ENCODE measurements at regions not wholly inside any gene's neighbourhood (a gene's known extent, or its start where the extent isn't known, plus 50 kb on each side); places are given as distances from the start of the nearest gene placed in this dataset.

- Histone ChIP-seq H4K91ac (replicated peaks; ENCODE audit: insufficient read length, low read length) (no peak overlapping the region), H3K18ac (ENCODE audit: extremely low read depth, low read length) (no peak overlapping the region), H3K79me1 (ENCODE audit: low read depth, low read length) (no peaks in the 10 kb centered on the region), H3K23ac (ENCODE audit: insufficient read length) (no peak overlapping the region), H3K4ac (replicated peaks; ENCODE audit: insufficient read length, low read depth, low read length) (no peak overlapping the region), H3K4me3 (ENCODE audit: extremely low read depth in 1 of 4, insufficient read depth in 2 of 4, low read depth in 3 of 4, low read length in 4 of 4) (no peak overlapping the region), H3K23me2 (ENCODE audit: low read depth, low read length) (peaks cover 8% of the 10 kb centered on the region; the same call in 1 of the 2 replicates), H3K27ac (ENCODE audit: low read depth, low read length) (no peak overlapping the region), H4K5ac (ENCODE audit: insufficient read length, low read depth, low read length) (no peak overlapping the region), H3K14ac (ENCODE audit: insufficient read length) (no peak overlapping the region), H3K79me2 (ENCODE audit: control insufficient read depth in 1 of 2, insufficient read depth in 2 of 2, low read length in 2 of 2) (no peaks in the 10 kb centered on the region), H3K56ac (replicated peaks; ENCODE audit: insufficient read length, low read depth, low read length) (no peak overlapping the region), H2BK12ac (ENCODE audit: low read depth, low read length) (no peak overlapping the region), H2AFZ (ENCODE audit: low read length) (no peak overlapping the region), H3K9ac (replicated peaks in 1 of 4; ENCODE audit: extremely low read depth in 1 of 4, low read depth in 3 of 4, low read length in 3 of 4) (no peak overlapping the region), H3K36me3 (ENCODE audit: control insufficient read depth in 2 of 4, insufficient read depth in 4 of 4, low read length in 3 of 4) (no peaks in the 10 kb centered on the region; a peak in 1 of 8 replicates), H3K27me3 (replicated peaks in 1 of 4; ENCODE audit: control insufficient read depth in 3 of 4, extremely low read depth in 1 of 4, insufficient read depth in 3 of 4, low read length in 3 of 4) (peaks cover 0 to 4% (median 0%) of the 10 kb centered on the region in 4 experiments; a peak in 2 of 7 replicates), H3K4me2 (ENCODE audit: insufficient read depth in 1 of 2, low read depth in 2 of 2, low read length in 2 of 2) (no peak overlapping the region), H2BK20ac (ENCODE audit: low read length) (no peak overlapping the region), H4K8ac (ENCODE audit: extremely low read depth, insufficient read depth, low read length) (no peak overlapping the region), H4K20me1 (replicated peaks in 1 of 2; ENCODE audit: control insufficient read depth in 1 of 2, insufficient read depth in 2 of 2, low read length in 2 of 2) (peaks cover 0 to 4% of the 10 kb centered on the region in 2 experiments), H2AK5ac (ENCODE audit: low read depth, low read length) (no peak overlapping the region), H2BK5ac (ENCODE audit: low read depth, low read length) (no peak overlapping the region), H3K9me3 (ENCODE audit: insufficient read depth in 2 of 2, low read depth in 1 of 2, low read length in 1 of 2) (no peaks in the 10 kb centered on the region), H3K4me1 (replicated peaks in 1 of 4; ENCODE audit: control insufficient read depth in 3 of 4, insufficient read depth in 4 of 4, low read length in 3 of 4) (peaks cover 0 to 3% (median 0%) of the 10 kb centered on the region in 4 experiments; a peak in 1 of 7 replicates), H2BK15ac (ENCODE audit: low read length) (no peak overlapping the region), H2BK120ac (replicated peaks; ENCODE audit: low read depth, low read length) (no peak overlapping the region)
- ChIA-PET POLR2A (ENCODE audit: partially characterized antibody) (no interaction called here), CTCF (ENCODE audit: partially characterized antibody) (interaction anchor here (1.8 to 2.0 kb wide), 2 partner anchors 15 to 43 kb away, joined by 6 to 7 read pairs; no protein-coding TSS in a partner anchor)
- DNase-seq (ENCODE audit: low read depth in 1 of 2, low spot score in 2 of 2) (no peak), FAIRE-seq (no peak)
- 83% methylated on average over 6 of the region's 6 CpGs; no CpG with 5 or more reads in 1 of the 2 experiments for WGBS, 2 experiments (ENCODE audit: extremely low coverage in 1 of 2, insufficient coverage in 1 of 2, insufficient read length in 1 of 2, insufficient replicate concordance in 2 of 2, low coverage in 1 of 2, low lambda C conversion rate in 2 of 2, missing lambda C conversion rate in 1 of 2)
- TF ChIP-seq RAD21 (IDR thresholded peaks at IDR 0.05 in 1 of 2, conservative IDR thresholded peaks at IDR 0.05 in 1 of 2; ENCODE audit: low read depth in 2 of 2, low read length in 2 of 2) (no peak), CHD2 (IDR thresholded peaks at IDR 0.05; ENCODE audit: low read length) (no peak), HDAC2 (IDR thresholded peaks at IDR 0.05; ENCODE audit: borderline replicate concordance in 1 of 2, low read depth in 2 of 2, low read length in 2 of 2) (no peak), EP300 (IDR thresholded peaks at IDR 0.05; ENCODE audit: borderline replicate concordance in 1 of 2, low read depth in 2 of 2, low read length in 2 of 2) (no peak), SIX5 (IDR thresholded peaks at IDR 0.05; ENCODE audit: low read depth, low read length) (no peak), EZH2 (IDR thresholded peaks at IDR 0.05; ENCODE audit: low read depth, low read length, severe bottlenecking) (no peak), BACH1 (IDR thresholded peaks at IDR 0.05; ENCODE audit: low read length) (no peak), NRF1 (IDR thresholded peaks at IDR 0.05; ENCODE audit: low read depth, low read length) (no peak), TEAD4 (IDR thresholded peaks at IDR 0.05; ENCODE audit: low read depth, low read length) (no peak)
- TF ChIP-seq, protein P1, sequence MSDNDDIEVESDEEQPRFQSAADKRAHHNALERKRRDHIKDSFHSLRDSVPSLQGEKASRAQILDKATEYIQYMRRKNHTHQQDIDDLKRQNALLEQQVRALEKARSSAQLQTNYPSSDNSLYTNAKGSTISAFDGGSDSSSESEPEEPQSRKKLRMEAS (IDR thresholded peaks at IDR 0.05): no peak
- TF ChIP-seq, protein P2, sequence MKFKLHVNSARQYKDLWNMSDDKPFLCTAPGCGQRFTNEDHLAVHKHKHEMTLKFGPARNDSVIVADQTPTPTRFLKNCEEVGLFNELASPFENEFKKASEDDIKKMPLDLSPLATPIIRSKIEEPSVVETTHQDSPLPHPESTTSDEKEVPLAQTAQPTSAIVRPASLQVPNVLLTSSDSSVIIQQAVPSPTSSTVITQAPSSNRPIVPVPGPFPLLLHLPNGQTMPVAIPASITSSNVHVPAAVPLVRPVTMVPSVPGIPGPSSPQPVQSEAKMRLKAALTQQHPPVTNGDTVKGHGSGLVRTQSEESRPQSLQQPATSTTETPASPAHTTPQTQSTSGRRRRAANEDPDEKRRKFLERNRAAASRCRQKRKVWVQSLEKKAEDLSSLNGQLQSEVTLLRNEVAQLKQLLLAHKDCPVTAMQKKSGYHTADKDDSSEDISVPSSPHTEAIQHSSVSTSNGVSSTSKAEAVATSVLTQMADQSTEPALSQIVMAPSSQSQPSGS (IDR thresholded peaks at IDR 0.05; ENCODE audit: low read length): no peak
Measured at GRCh38 chr17:77849239-77849638, 109.3 kb upstream of the TNRC6C start.
